Fibroblast of skin of back (primary cell): ENCODE measurements at regions not wholly inside any gene's neighbourhood (a gene's known extent, or its start where the extent isn't known, plus 50 kb on each side); places are given as distances from the start of the nearest gene placed in this dataset.

Experiments
- DNase-seq: peaks from one replicate; pipeline ENCODE4 v3.0.0-alpha.2; 2013

DNA sequence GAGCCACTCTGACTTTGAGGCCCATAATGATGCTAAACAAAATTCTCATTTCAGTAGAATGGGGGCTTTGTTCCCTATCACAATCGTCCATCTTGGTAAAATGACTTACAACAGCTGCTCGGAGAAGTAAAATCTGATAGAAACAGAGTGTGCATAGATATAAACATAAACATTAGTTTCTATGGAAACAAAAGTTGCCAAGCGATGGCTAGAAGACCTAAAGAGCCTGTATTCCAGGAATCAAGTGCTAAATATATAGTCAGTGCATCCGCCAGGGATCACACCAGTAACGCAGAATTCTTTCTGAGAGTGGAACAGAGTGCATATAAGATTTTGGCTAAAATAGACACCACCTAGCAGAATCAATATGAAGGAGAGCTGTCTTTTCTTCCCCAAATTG is 91.2 kb upstream of the KAZN start:
- DNase-seq: no peak

DNA sequence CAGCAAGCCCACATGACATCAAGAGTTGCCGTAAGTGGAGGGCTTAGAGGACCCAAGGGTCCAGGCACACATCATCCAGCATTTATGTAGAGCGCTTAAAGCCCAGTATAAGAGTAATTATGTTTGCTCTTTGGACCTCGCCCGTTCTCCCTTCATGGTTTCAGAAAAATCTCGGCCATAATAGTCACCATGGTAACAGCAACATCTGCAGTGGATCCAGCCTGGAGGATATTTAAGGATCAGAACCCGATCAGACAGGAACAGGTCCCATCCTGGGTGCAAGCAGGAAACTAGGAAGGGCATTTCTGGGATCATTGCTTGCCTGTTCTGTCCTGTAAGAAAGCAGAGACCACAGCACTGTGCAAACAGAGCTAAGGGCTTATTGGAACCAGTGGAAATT is 89.9 kb upstream of the KAZN start:
- no peak for DNase-seq

DNA sequence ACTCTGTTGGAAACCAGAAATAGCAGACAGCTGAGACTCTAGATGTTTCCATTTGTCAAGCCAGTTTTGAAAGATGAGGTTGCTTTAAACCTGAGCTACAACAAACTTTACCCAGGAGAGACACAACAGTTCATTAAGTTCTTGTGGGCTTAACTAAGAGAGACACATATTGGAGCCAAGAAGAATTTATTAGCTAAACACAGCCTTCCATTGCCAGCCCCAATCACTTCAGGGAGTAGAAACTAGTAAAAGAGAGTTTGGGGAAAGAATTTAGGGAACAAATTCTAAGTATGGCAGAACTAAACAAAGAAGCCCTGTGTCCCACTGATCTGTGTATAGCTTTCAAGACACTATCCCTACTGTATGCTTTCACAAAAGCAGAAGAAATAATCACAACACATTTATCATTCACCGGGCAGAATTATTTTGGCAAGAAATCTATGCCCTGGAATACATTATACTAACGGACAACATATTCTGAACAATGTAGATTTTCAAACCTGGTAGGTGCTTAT is 87.3 kb upstream of the KAZN start:
- DNase-seq: no peak

DNA sequence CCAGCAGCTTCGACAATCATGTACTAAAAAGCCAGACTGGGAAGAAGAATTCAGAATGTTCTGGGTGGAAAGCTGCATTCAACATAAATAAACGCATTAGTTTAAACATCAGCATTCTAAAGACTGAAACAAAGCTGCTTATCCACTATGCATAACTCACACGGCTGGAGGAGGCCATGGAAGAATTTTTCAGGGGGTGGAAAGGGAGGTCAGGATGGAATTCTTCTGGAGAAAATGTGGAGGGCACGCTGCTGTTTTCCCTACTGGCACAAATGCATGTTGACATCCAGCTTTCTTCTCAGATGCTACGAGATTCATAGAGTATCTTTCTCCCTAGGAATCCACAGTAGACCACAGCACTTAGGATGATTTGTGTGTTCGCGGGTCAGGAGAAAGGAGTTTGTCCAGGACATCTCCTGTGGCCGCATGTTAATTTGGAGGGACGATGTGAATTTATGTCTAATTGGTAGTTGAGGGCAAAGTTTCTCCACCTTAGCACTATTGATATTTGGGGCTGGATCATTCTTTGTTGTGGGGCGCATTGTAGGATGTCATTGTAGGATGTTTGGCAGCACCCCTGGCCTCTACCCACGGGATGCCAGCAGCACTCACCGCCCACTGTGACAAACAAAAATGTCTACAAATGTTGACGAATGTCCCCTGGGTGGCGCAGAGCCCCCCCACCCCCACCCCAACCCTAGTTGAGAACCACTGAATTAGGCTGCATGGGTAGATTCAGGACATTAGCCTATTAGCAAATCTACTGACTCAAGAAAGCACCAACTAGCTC is 86.5 kb upstream of the KAZN start:
- no peak for DNase-seq

DNA sequence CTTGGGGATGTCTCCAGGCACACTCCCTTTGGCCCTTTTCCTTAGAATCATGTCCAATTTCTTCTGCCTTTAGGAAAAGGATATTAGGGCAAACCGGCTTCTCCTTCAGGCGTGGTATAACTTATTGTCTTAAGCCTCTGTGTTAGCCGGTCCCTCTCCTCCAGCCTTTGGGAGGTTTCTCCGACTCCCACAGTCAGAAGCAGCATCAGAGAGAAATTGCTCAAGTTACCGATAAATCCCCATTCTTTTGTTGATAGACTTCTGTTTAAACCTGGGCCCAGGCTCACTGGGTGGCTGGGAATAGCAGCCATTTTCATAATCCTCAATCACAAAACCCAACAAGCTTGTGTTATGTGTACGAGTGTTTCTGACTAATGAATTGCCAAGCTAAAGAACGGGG is 85.4 kb upstream of the KAZN start:
- DNase-seq: no peak

DNA sequence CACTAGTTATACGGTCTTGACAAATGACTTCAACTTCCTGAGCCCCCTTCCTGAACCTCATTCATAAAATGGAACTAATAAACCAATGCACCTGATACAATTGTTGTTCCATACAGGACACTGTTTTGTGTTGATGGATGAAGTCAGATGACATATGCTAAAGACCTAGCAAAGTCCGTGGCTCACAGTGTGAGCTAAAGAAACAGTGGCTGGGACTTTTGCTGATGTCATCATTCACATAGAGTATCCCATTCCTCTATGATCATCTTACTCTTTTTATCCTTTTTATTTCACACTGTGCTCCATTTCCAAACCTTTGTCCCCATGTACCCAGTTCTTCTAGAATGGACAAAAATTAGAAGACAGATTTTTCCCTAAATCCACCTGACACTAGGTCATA is 83.7 kb upstream of the KAZN start:
- no peak for DNase-seq

DNA sequence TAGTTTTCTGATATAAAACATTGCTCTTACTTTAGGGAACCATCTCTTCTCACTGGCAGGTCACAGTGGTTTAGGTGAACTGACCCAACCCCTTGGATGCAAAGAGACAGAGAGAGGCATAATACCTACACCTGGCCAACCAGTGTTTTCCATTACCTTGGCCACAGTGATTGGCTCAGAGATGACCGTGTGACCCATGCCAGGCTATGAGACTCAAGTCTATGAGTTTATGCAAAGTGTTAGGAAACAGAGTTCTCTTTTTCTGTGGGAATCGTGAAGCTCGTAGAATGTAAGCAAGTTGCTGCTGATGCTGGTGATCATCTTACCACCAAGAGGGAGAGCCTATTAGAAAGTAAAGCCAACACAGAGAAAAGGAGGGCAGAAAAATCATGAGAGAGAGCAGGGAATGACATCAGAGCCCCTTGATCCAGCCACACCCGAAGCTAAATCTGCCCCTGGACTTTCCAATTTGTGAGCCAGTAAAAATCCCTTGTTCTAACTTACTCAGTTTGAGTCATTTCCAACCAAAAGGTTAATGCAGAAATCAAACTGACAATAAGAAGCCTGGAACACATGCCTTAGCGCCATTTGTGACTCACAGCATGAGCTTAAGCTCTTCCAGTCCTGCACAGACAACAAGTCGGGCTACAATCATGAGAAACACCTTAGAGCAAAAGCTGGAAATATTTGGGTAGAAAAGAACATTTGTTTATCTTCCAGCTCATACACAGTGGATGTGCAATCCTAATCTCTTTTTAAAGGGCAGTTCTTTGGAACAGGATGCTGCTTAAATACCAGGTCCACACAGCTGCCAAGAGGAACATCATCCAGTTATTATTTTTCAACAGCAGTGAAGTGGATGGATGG is 81.3 kb upstream of the KAZN start:
- DNase-seq: peak; percentile 78

DNA sequence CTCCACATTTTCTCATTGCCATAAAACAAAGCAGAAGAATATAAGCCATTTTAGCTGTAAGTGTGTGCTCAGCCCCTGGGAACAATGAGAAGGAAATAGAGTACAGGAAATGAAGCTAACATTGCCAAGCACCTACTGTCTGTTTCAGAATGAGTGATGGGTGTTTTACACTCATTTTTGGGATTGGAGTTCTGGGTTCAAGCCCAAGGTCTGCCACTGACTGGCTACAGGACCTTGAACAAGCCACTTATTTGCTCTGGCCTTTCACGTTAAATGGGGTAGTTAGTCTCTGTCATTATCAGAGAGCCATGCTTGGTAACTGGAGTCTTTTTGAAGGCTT is 80.7 kb upstream of the KAZN start:
- no peak for DNase-seq

DNA sequence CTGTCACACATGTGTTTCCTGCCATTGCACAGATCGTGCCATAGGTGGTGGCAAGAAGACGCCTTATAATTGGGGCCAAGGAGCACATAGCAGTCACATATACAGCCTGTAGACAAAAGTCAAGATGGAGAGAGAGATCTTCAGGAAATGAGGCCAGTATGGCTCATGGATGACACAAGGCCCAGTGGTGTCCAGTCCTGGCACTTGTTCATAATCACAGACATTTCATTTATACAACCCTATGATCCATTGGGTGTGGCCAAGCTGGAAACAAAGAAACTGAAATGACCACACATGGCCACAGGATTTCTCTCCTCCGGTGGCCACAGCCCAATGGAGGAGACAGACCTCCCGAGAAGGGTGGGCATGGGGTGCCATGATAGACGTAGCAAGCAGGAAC is 78.5 kb upstream of the KAZN start:
- DNase-seq: no peak

DNA sequence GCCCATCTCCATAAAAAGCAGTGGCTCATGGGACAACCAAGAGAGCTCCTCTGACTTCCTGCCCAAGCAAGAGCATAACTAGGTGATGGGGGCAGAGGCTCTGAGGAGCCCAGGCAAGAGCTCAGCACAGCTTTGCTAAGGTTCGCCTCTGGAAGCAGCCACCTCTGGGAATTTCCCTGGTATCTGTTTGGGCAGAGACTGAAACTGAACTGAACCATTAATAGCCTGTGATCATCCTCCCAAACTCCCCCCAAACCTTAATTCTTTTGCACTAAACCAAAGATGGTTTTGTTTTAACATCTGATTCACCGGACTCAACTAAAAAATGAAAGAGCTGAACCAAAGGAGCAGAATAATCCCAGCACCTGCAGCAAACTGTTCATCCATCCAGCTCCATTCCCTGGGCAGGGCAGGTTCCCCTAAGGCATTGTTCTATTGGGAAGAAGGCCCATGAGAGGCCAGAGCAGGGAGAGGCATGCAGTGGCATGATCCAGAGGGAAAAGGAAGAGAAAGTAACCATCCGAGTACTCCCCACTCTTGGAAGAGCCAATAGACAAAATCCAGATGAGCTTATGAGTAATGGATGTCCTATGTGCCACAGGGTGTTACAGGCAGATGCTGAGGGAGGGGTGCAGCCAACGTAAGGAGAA is 77.8 kb upstream of the KAZN start:
- no peak for DNase-seq

DNA sequence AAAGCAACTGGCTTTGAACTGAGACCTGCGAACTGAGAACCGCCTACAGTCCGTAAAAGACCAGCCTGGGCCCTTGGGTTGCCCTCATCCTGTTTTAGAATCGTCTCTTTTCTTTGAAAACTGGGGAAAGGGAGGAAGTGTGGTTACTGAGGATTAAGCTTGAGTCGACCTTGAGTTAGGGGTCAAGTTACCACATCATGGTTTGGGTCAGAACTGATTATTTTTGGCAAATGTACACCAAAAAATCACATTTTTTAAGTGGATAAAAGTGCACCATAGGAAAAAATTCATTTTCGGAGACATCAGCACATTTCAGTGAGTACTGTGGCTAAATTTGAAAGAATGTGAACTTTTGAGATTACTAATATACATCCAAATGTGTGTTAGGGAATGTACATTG is 76.9 kb upstream of the KAZN start:
- no peak for DNase-seq

DNA sequence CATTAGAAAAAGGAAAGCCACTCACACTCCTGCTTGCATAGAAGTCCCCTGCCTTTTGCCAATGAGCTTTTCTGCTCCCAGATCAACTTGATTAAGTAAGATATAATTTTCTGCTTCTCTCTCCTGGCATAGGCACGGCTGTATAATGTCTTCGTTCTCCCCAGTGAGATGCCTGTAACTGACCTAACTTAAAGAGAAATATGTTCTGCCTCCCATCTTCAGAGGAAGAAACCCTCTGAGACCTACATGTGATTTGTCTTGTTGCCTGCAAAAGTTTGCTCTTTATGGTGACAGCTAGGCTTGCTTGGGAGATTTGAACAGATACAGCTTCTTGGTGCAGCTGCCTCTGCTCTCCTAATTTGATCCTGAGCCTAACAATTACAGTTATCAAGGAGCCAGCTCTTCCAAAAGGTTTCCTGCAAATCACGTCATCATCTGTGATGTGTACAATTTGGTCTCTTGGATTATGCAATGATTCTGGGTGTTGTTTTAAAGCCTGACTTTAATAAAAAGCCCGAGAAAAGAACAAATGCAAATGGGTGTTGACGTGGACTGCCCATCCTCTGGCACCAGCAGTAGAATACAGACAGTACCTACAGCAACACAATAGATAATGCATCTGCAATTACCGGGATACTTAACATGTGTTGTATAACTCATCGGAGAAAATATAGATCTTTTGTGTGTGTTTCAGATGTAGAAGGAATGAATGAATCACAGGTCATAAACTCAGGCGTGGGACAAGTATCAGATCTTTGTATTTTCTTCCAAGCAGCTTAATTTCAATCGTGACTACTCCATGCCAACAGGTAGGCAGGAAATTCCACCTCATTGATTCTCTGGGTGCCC is 76.2 kb upstream of the KAZN start:
- peak; percentile 8 for DNase-seq

DNA sequence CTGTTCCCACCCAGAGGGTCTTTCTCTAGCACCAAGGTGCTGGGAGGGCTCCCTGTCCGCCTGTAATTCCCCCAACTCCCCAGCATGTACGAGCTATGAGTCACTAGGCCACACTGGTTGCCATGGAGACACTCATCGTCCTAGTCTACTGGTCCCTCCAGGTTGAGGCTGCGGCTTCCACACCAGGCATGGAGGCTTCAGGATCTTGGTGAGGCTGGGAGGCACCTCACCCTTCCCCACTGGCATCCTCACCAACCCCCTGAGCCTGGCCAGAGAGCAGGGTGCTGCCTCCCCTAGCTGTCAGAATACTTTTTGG is 75.6 kb upstream of the KAZN start:
- peak; percentile 57 for DNase-seq

DNA sequence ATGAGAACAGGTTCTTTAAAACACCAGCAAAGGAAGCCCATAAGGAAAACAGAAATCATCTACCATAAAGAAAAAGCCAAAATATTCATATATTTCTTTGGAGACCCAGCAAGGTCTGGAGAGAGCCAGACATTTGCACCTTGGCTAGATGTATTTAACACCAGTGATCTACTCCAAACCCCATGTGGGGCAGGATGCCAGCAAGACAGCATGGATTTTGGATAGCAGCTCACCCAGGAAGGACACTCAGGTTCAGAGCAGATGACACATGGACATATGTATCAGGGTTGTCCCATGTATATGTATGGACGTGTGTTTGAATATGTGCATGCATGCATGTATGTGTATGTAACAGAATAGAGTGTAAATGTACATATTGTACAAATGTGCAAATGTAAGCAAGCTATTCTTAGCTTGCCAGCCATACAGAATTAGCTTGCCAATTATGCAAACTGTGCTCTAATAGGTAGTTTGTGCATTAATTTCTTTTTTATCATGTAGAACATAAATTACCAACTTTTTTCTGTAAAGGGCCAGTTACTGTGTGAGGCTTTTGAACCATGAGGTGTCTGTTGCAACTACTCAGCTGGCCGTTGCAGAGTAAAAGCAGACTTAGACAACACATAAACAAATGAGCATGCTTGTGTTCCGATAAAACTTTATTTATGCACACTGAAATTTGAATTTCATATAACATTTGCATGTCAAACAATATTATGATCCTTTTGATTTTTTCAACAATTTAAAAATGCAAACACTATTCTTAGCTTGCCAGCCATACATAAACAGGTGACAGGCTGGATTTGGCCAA is 73.5 kb upstream of the KAZN start:
- no peak for DNase-seq

DNA sequence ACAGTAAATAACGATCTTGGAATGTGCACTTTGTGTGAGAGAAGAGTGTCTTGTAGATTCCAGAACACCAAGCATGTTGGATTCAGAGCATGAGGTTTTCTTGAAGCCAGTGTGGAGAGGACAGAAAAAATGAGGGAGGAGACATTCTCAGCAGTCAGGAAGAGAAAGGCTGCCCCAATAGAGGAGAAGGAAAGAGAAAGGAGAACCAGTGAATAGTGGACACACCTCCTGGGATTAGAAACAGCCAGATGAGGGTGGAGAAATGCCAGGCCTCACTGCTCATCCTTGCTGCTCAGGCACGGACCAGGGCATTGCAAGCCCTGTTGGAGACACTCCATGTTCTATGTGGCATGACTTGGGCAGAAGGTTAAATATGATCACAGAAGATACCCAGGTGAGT is 69.0 kb upstream of the KAZN start:
- DNase-seq: no peak

DNA sequence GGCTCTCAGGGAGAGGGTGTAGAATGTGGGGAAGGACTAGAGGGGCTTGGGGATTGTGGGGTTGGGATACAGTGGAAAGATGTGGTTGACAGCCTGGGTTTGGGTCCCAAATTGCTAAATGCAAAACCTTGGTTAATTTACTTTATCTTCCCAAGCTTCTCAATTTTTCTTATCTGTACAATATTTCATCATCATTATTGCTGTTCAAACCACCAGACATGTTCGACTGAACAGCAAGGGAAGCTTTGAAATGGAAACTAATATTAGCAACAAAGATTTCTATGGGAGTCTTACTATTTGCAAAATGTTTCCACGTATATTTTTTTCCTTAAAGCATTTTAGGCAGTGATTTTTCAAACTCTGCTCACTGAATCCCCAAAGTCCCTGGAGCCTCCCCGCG is 67.0 kb upstream of the KAZN start:
- no peak for DNase-seq

DNA sequence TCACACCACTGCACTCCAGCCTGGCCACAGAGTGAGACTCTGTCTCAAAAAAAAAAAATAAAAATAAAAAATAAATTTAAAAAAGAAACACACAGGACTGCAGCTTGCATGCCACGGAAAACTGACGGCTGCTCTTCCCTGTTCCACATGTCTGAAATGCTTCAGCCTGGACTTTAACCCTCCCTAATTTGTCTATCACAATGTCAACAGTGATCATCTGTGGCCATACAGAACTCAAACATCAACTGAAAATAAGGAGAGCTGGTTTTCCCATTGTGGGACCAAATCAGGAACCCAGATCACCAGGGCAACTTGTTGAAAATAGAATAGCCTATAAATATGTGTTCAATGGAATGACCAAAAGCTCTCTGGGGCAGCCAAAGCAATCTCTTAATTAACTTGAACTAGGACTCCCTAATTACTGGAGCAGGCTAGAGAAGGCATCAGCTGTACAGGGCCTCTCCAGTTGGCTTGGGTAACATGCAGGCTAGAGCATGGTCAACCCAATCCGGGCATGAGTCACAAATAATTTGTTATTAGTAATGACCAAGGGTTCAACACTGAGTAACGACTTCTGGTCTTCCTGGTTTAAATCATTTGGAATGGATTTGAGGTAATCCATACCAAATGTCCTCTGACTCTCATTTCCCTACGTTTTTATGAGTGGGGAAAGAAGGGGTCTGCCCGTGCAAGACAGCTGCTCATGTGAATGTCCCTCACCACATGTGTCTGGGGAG is 62.7 kb upstream of the KAZN start:
- DNase-seq: no peak

DNA sequence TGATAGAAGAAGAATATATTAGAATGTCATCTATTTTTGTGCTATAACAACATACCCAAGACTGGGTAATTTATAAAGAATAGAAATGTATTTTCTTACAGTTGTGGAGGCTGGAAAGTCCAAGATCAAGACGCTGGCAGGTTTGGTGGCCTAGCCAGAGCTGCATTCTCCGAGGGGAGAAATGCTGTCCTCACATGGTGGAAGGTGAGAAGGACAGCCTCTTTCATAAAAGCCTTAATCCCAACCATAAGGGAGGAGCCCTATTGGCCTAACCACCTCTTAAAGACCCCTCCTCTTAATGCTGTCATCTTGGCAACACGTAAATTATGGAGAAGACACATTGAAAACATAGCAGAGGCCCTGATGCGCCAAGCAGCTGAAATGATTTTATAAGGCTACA is 60.1 kb upstream of the KAZN start:
- no peak for DNase-seq

DNA sequence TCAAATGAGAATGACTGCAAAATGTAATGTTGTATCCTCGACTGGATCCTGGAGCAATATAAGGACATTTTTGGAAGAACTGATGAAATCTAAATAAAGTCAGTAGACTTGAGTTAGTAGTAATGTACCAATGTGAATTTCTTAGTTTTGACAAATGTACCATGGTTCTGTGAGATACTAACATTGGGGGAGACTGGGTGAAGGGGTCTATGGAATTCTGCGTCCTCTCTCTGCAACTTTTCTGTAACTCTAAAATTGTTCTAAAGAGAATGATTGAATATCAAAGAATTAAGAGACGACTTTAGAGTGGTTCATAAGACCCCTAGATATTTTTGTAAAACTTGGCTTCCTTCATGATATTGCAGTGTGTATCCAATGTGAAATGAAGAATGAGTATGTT is 59.2 kb upstream of the KAZN start:
- DNase-seq: no peak

DNA sequence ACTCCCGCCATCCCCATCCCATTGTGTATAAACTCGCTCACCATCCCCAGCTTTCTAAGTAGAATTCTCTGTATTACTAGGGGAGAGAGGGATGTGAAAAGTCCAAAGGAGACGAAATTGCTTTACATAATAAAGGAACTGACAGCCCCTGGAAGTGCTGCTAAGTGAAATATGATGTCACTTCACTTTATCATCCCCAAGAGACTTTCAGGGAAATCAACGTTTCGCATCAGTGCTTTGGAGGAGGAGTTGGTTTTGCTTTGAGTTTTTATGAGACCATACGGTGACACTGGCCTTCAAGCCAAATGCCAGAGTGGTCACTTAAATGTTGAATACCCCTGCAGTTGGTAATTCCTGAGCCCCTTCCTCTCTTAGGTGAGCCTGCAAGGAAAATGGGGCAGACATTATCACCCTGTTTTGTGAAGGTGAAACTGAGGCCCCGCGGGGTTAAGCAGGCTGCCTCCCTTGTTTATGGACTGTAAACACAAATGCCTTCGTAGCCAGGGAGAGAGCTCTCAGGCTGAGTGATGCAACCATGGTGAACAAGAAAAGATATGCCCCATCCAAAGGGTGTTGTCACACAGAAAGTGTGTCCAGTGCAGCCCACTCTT is 58.4 kb upstream of the KAZN start:
- DNase-seq: no peak

DNA sequence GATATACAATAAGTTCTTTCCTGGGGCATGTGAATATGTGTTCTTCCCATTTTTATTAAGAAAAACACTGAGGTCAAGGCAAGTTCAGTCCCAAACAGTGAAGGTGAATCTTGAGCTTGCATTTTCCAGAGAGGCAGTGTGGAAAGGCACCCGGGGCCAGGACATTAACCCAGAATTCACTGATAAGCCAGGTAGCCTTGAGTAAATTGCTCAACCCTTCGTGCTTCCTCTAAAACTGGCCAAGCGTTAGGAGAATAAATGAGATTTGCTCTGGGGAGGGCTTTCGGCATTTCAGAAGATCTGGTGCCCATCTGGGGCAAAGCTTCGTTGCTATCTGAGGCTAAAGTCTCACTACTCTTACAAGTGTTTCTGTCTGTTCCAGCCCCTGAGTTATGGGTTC is 57.1 kb upstream of the KAZN start:
- DNase-seq: no peak
